Keratinocyte (primary cell): ENCODE measurements at regions not wholly inside any gene's neighbourhood (a gene's known extent, or its start where the extent isn't known, plus 50 kb on each side); places are given as distances from the start of the nearest gene placed in this dataset.

Experiments used
- DNase-seq: peaks from one replicate; pipeline ENCODE4 v3.0.0-alpha.2; 2011; ENCODE audit warnings: low read depth, missing footprints, low spot score
- FAIRE-seq: peaks from 2 replicates; lab custom pipeline; 2011; peaks lifted over from hg19 to GRCh38; lab: Jason Lieb, UNC
- H2AFZ ChIP-seq: 2 replicates; pipeline ENCODE4 v1.6.0; 2012; ENCODE audit warnings: low read length, control low read depth, inconsistent platforms; ENCODE audit not compliant: control insufficient read depth
- H3K27ac ChIP-seq: 2 replicates; pipeline ENCODE4 v1.5.1; 2011; ENCODE audit warnings: low read length; ENCODE audit not compliant: control insufficient read depth, insufficient read depth
- H3K27me3 ChIP-seq: 3 replicates; pipeline ENCODE4 v1.6.0; 2011; ENCODE audit warnings: low read length; ENCODE audit not compliant: control insufficient read depth, insufficient read depth; ENCODE audit errors: extremely low read depth
- H3K36me3 ChIP-seq, 2 experiments: 2 replicates in 1 of 2; 3 replicates in 1 of 2; pipeline ENCODE4 v1.5.1; 2011; ENCODE audit warnings: low read length in 2 of 2, mild to moderate bottlenecking in 1 of 2; ENCODE audit not compliant: control insufficient read depth in 2 of 2, insufficient read depth in 2 of 2; ENCODE audit errors: extremely low read depth in 1 of 2
- H3K4me1 ChIP-seq: 3 replicates; pipeline ENCODE4 v1.5.1; 2011; ENCODE audit warnings: low read length; ENCODE audit not compliant: control insufficient read depth, insufficient read depth; ENCODE audit errors: extremely low read depth
- H3K4me2 ChIP-seq: 3 replicates; pipeline ENCODE4 v1.6.0; 2011; ENCODE audit warnings: low read depth, low read length; ENCODE audit not compliant: control insufficient read depth, insufficient read depth; ENCODE audit errors: extremely low read depth
- H3K4me3 ChIP-seq, 3 experiments: fragments of 200-600 bp in 1 of 3; sonication (generic) in 1 of 3; 2 replicates in 2 of 3; 3 replicates in 1 of 3; pipeline ENCODE4 v1.5.1; 2011 to 2016; ENCODE audit warnings: low read length in 3 of 3, mild to moderate bottlenecking in 3 of 3, control low read depth in 2 of 3, inconsistent platforms in 1 of 3, low read depth in 1 of 3, mixed read lengths in 1 of 3, mixed run types in 1 of 3, moderate library complexity in 1 of 3; ENCODE audit not compliant: control insufficient read depth in 2 of 3, insufficient read depth in 2 of 3; ENCODE audit errors: extremely low read depth in 1 of 3
- H3K79me2 ChIP-seq: 2 replicates; pipeline ENCODE4 v1.6.0; 2012; ENCODE audit warnings: low read length; ENCODE audit not compliant: control insufficient read depth, insufficient read depth
- H3K9ac ChIP-seq: 3 replicates; pipeline ENCODE4 v1.6.0; 2011; ENCODE audit warnings: low read length; ENCODE audit not compliant: control insufficient read depth, insufficient read depth; ENCODE audit errors: extremely low read depth
- H3K9me1 ChIP-seq: 3 replicates; pipeline ENCODE4 v1.6.0; 2011; ENCODE audit warnings: low read length; ENCODE audit not compliant: control insufficient read depth, insufficient read depth; ENCODE audit errors: extremely low read depth
- H3K9me3 ChIP-seq: 2 replicates; pipeline ENCODE4 v1.5.1; 2012; ENCODE audit warnings: low read depth, low read length; ENCODE audit not compliant: control insufficient read depth
- H4K20me1 ChIP-seq: 3 replicates; pipeline ENCODE4 v1.6.0; 2011; ENCODE audit warnings: low read length; ENCODE audit not compliant: control insufficient read depth, insufficient read depth; ENCODE audit errors: extremely low read depth
- EZH2 ChIP-seq: IDR thresholded peaks from one replicate; pipeline ENCODE4 v1.6.1; 2012; ENCODE audit warnings: inconsistent platforms, mild to moderate bottlenecking, low read length, moderate library complexity
- dilution Hi-C: fragments of 300-500 bp; cut with MboI; formaldehyde crosslinking; loops from one replicate; pipeline ENCODE4 v1.7.0; 2020; ENCODE audit warnings: low sequenced_read_pairs; ENCODE audit not compliant: extremely low pct_ligation_motif_present
- TF ChIP-seq, protein P1 (sequence below), 3 experiments: IDR thresholded peaks in 1 of 3; conservative IDR thresholded peaks in 1 of 3; optimal IDR thresholded peaks in 1 of 3; 2 replicates in 2 of 3; 3 replicates in 1 of 3; pipeline versions ENCODE3 to v1.5.1; 2011; ENCODE audit warnings: low read length in 3 of 3, mild to moderate bottlenecking in 3 of 3, moderate library complexity in 2 of 3, control low read depth in 1 of 3, inconsistent platforms in 1 of 3; ENCODE audit not compliant: insufficient read depth in 2 of 3; ENCODE audit errors: extremely low read depth in 1 of 3

DNA sequence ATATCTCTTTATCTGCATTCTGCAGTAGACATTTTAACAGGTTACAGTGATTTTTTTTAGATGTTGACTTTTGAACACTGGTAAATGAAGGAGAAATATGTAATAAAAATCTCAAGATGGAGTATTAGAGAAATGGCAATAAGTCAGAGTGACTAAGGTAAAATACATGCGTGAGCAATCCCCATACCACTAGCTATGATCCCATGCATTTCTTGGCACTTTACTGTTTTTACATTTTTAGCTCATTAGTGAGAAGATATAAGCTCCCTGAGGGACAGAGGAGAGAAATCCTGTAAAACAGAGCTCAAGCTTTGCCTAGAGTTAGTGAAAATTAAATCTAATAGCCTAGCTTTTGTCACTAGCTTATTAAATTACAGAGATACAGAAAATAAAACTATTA, 181.9 kb upstream of the TRPM3 start:
- no peaks in the 10 kb centered on the region for H3K79me2 ChIP-seq
- no peaks in the 10 kb centered on the region for H3K4me1 ChIP-seq
- H4K20me1 ChIP-seq: no peaks in the 10 kb centered on the region
- no peak overlapping the region for H3K4me2 ChIP-seq
- no peaks in the 10 kb centered on the region for H3K9me1 ChIP-seq
- H3K27me3 ChIP-seq: no peaks in the 10 kb centered on the region
- H3K4me3 ChIP-seq: no peak overlapping the region
- H3K27ac ChIP-seq: no peak overlapping the region
- TF ChIP-seq EZH2: no peak
- TF ChIP-seq, protein P1, sequence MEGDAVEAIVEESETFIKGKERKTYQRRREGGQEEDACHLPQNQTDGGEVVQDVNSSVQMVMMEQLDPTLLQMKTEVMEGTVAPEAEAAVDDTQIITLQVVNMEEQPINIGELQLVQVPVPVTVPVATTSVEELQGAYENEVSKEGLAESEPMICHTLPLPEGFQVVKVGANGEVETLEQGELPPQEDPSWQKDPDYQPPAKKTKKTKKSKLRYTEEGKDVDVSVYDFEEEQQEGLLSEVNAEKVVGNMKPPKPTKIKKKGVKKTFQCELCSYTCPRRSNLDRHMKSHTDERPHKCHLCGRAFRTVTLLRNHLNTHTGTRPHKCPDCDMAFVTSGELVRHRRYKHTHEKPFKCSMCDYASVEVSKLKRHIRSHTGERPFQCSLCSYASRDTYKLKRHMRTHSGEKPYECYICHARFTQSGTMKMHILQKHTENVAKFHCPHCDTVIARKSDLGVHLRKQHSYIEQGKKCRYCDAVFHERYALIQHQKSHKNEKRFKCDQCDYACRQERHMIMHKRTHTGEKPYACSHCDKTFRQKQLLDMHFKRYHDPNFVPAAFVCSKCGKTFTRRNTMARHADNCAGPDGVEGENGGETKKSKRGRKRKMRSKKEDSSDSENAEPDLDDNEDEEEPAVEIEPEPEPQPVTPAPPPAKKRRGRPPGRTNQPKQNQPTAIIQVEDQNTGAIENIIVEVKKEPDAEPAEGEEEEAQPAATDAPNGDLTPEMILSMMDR (optimal IDR thresholded peaks at IDR 0.05 in 1 of 3, IDR thresholded peaks at IDR 0.05 in 1 of 3, conservative IDR thresholded peaks at IDR 0.05 in 1 of 3; ENCODE audit: extremely low read depth in 1 of 3, insufficient read depth in 2 of 3, low read length in 3 of 3): no peak
- H3K36me3 ChIP-seq: no peaks in the 10 kb centered on the region
- no peaks in the 10 kb centered on the region for H3K9me3 ChIP-seq
- no peak overlapping the region for H3K9ac ChIP-seq
- FAIRE-seq (no peak), DNase-seq (no peak)
- dilution Hi-C loops: no loop called here
- H2AFZ ChIP-seq: no peak overlapping the region

DNA sequence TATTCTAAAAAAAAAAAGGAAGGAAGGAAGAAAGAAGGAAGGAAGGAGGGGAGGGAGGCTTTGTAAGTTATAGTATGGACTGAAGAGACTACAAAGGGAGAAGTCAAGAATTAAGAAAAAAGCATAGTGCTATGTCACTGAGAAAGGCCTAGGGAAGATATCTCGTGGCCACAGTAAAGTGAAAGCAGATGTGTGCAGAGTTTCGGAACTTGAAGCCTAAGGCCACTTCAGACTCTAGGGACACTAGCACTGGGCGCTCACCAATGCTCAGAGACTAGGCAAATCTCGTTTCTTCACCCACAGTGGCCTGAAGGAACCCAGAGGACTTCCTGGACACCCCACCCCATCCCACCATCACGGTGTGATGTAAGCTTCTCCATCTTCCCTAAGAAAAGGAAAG, 181.4 kb upstream of the TRPM3 start:
- H2AFZ ChIP-seq: no peak overlapping the region
- no peak overlapping the region for H3K9ac ChIP-seq
- no peaks in the 10 kb centered on the region for H3K9me1 ChIP-seq
- no peak overlapping the region for H3K27ac ChIP-seq
- no peaks in the 10 kb centered on the region for H4K20me1 ChIP-seq
- no peak for FAIRE-seq
- H3K36me3 ChIP-seq: no peaks in the 10 kb centered on the region
- no peaks in the 10 kb centered on the region for H3K9me3 ChIP-seq
- dilution Hi-C loops: no loop called here
- H3K27me3 ChIP-seq: no peaks in the 10 kb centered on the region
- no peak overlapping the region for H3K4me3 ChIP-seq
- H3K4me1 ChIP-seq: no peaks in the 10 kb centered on the region
- H3K79me2 ChIP-seq: no peaks in the 10 kb centered on the region
- DNase-seq: no peak
- TF ChIP-seq, protein P1 (optimal IDR thresholded peaks at IDR 0.05 in 1 of 3, IDR thresholded peaks at IDR 0.05 in 1 of 3, conservative IDR thresholded peaks at IDR 0.05 in 1 of 3; ENCODE audit: extremely low read depth in 1 of 3, insufficient read depth in 2 of 3, low read length in 3 of 3): no peak
- TF ChIP-seq EZH2: no peak
- no peak overlapping the region for H3K4me2 ChIP-seq
